ENCODE measurements at regions not wholly inside any gene's neighbourhood (a gene's known extent, or its start where the extent isn't known, plus 50 kb on each side); places are given as distances from the start of the nearest gene placed in this dataset.

DNA sequence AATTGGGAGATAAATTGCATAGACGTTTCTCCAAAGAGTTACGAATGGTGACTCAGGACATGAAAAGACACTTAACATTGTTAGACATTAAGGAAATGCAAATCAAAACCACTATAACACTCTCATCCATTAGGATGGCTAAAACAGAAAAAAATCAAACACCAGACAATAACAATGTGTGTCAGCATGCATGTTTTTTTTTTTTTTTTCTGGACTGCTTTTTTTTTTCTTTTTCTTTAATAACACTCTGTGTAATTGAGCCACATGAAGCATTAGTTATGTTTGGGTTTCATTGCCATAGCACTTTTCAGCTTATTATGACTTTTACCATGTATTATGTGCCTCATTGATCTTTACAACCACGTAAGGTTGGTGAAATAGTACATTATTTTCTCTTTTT, 95.0 kb downstream of the NFKBIZ start:
- TF ChIP-seq, protein P1, sequence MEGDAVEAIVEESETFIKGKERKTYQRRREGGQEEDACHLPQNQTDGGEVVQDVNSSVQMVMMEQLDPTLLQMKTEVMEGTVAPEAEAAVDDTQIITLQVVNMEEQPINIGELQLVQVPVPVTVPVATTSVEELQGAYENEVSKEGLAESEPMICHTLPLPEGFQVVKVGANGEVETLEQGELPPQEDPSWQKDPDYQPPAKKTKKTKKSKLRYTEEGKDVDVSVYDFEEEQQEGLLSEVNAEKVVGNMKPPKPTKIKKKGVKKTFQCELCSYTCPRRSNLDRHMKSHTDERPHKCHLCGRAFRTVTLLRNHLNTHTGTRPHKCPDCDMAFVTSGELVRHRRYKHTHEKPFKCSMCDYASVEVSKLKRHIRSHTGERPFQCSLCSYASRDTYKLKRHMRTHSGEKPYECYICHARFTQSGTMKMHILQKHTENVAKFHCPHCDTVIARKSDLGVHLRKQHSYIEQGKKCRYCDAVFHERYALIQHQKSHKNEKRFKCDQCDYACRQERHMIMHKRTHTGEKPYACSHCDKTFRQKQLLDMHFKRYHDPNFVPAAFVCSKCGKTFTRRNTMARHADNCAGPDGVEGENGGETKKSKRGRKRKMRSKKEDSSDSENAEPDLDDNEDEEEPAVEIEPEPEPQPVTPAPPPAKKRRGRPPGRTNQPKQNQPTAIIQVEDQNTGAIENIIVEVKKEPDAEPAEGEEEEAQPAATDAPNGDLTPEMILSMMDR (conservative IDR thresholded peaks at IDR 0.05; ENCODE audit: low read length) = no peak
- TF ChIP-seq EZH2phosphoT487 (IDR thresholded peaks at IDR 0.05; ENCODE audit: borderline replicate concordance) = no peak

Data from Loucy (cell line).